HG03342 (cell line): ENCODE measurements at regions not wholly inside any gene's neighbourhood (a gene's known extent, or its start where the extent isn't known, plus 50 kb on each side); places are given as distances from the start of the nearest gene placed in this dataset.
A peak's percentile ranks its signal among the peaks of the same experiment; 100 is the strongest.

ENCODE experiments used
- ATAC-seq: cut with Tn5 transposase; IDR thresholded peaks from one replicate; pipeline ENCODE4 v1.9.1; 2021; ENCODE audit warnings: mild to moderate bottlenecking, moderate library complexity; ENCODE audit not compliant: unreplicated experiment

DNA sequence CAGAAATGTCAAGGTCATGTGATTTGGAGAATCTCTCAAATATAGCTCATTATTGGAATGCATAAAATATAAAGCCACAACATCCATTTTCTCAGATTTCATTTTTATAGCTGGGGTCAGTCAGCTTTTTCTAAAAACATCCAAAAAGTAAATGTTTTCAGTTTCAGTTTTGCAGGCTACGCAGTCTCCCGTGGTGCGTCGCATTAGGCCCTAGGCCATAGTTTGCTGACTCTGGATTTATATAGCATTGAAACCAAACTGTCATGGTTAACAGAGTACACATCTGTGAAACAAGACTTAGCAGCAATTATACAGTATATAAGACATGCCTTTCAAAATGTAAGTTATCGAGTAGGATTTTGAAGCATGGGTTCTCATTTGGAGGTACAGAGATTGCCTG is 140.0 kb downstream of the IRS2 start:
- peak; percentile 79 for ATAC-seq

DNA sequence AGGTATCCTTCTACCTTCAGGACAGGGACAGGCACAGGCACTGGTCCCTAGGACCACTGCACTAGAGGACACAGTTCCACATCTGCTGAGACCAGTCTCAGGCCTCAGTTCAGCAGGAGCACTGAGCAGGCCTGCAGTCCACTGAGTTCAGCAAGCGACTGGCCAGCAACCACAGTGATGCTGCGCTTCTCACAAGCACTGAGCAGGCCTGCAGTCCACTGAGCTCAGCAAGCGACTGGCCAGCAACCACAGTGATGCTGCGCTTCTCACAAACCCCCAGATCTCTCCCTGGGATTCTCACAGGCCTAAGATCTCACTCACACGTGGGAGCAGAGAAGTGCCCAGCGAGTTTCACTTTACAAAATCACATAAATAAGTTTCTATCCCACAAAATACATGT is 140.6 kb downstream of the IRS2 start:
- ATAC-seq: no peak

DNA sequence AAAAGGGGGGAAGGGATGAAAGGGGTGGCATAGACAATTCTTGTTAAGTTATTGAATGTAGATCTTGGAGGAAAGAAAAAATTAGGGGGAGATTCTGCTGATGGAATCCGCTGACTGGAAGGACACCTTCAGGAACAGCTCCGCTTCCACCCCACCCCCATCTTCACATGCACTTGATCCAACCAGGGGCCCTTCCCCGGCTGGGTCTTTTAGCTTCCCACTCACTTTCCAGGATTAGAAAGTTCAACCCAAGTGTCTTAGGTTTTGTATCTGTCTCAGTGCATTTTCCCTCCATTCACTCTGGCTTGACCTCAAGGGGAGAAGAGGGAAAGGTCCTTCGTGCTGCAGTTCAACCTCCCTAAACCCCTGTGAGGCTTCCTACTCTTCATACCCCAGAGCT is 141.4 kb downstream of the IRS2 start:
- ATAC-seq: no peak

DNA sequence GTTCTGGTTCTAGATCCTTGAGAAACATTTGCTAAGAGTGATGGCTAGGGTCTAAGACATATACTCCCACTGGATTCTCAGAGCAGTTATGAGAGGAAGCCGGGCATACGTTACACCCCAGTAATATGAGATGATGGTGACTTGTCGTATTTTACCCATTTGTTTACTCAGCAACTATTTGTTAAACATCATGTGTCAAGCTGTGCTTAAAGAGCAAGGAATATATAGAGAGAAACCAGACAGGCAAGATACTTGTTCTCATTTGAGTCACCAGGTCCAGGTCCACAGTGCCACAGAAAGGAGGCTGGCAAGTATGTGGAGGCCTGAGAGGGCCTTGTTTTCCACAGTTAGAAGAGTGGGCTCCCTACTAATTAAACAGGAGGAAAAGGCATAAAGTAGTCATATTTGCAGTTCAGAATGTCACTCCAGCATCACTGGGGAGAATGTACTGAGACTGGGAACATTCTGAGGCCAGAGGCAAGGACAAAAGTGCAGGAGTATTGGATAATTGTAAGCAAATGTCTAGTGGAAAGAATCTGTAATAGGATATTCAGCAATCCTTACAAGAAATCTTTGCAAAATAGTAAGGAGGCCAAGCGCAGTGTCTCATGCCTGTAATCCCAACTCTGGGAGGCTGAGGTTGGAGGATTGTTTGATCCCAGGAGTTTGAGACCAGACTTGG is 142.2 kb downstream of the IRS2 start:
- ATAC-seq: no peak

DNA sequence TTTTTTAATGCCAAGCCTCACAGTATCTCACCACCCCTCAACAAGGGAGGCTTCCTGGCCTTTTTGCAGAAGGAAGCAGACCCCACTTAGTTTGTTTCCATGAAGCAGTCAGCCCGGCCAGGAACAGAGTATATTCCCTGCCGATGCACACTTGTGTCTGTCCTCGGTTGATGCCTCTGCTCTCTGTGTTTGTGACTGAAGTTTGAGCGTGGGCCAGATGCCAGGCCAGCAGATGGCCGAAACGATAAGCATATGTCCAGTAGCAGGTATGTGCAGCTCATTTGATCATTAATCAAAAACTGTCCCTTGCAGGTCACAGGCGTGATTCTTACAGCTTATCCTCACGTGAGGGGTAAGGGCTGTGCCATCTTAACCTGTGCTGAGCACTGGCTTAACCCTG is 144.0 kb downstream of the IRS2 start:
- no peak for ATAC-seq

DNA sequence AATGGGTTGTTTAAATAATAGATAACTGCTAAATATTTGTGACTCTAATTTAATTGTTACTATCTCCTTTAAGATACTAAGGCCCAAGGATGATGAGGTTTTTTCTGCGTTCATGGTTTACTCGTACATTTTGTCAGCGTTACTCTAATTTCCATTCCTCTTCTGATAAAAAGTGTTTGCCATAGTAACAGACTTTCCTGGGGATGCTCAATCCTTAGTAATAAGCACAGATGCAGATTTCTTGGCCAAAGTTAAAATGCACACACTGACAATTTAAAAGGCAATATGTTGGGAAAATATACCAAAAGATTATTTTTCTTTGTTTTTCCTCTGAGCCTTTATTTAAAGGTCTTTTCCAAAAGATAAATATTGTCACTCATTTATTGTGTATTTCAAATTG is 149.6 kb downstream of the IRS2 start:
- ATAC-seq: no peak

DNA sequence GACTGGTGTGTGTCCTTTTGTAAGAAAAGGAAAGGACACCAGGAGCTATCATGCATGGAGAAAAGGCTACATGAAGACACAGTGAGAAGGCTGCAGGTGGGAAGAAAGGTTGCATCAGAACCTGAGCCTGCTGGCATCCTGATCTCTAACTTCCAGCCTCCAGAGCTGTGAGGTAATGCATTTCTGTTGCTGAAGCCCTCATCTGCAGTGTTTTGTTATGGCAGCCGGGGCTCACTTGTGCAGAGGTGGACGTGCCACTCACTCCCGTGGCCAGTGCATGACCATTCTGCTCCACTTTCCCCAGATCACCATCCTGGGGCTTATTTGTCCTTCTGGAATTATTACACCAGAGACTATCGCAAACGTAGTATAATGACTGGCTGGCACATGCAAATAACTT is 155.3 kb downstream of the IRS2 start:
- ATAC-seq: no peak

DNA sequence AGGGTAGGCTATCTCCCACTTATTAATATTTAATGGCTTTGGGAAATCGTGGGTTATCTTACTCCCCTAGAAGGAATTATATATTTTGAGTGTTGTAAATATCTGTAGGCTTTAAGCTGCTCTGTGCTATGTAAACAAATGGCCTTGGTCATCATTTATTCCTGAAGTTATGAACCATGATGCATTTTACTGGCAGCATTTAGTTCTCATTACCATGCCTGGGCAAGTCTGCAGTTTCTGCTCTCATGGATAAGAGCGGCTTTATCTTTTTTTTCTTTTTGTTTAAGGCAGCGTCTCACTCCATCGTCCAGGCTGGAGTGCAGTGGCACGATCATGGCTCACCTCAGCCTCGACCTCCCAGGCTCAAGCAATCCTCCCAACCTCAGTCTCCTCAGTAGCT is 156.1 kb downstream of the IRS2 start:
- ATAC-seq: no peak

DNA sequence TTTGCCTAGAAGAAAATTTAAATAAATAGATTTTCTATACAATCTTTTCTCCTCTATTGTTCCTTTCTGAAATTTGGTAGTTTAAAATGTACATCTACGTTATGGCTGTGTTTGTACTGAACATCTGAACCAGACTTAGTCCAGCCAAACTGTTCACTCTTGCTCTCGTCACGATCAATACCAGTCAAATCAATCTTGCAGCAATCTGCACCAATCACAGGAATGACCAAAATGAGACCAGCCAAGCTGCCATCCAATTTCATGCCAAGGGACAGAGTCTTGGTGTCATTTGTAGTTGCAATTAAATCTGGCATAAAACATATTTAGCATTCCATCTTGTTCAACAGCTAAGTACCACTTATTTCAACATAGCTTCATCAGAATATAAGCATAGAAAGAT is 156.6 kb downstream of the IRS2 start:
- ATAC-seq: no peak

DNA sequence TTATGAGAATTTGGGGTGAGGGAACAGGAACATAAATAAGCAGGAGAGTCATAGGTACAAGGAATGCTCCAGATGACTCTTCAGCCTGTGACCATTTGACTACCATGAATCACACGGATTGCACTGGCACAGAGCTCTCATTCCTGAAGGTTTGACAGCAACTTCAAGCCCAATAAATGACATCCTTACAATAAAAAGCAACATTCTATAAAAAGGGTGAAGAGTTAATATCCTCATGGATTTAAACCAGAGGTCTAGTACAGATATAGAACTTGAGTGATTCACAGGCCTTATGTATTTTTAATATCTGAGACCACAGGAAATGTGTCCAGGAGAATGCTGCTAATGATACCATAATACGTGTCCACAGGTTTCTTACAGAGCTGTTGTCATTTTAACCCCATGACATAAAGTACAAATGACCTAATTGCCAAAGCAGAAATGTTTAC is 158.1 kb downstream of the IRS2 start:
- ATAC-seq: no peak

DNA sequence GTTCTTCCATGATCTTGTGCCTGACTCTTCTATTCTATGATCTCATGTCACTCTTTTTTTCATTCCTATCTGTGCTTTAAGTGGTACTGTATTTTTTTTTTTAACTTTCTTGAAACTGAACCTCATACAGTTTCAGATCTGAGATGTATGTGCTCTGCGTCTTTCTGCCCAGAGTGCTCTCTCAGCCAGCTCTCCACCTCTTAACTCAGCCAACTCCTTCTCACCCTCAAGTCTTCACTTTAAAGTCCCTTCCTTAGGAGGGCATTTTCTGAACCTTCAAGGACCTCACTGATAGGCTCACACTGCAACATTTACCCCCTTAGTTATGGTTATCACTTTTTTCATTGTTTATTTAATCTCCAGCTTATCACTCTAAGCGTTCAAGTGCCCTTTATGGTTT is 158.7 kb downstream of the IRS2 start:
- ATAC-seq: no peak

DNA sequence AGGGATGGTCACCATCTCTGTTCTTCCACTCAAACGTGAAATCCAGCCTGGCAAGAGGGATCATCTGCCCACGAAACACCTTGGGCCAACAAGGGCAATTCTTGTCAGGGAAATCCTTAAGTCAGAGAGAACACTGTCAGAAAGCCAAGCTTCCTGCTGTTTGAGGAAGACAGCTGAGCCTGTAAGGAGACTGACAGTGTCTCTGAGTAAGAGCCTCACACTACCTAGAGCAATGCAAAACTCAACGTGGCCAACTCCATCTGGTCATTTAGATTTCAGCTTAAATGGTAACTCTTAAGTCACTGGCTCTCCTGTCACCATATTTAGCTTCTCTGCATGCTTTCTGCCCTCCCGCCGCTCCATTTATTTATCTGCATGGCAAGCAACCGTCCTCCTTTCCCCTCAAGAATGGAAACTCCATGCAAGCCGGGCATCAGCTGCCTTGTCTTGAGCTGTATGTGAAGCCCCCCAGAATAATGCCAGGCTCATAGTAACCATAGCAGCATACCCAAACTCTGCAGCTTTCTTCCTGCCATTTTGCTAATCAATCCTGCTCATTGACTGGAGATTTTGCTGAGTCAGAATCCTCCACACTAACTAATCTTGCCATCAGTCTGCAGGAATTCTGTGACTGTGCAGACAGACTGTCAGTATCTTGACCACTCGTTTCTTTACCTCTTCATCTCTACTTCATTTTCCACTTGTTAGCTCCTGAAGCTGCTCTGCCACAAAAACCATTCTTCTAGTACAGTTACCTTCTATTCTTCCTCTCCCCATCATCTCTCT is 159.8 kb downstream of the IRS2 start:
- ATAC-seq: no peak

DNA sequence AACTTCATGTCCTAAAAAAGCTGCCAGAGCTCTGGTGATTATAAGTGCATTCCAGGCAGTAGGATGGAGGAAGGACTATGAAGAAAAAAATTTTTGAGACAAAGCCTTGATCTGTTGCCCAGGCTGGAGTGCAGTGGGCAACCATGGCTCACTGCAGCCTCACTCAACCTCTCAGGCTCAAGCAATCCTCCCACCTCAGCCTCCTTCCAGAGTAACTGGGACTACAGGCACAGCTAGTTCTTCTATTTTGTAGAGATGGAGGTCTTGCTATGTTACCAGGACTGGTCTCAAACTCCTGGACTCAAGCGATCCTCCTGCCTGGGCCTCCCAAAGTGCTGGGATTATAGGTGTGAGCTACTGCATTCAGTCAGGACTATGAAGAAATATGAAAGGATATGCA is 161.2 kb downstream of the IRS2 start:
- ATAC-seq: no peak

DNA sequence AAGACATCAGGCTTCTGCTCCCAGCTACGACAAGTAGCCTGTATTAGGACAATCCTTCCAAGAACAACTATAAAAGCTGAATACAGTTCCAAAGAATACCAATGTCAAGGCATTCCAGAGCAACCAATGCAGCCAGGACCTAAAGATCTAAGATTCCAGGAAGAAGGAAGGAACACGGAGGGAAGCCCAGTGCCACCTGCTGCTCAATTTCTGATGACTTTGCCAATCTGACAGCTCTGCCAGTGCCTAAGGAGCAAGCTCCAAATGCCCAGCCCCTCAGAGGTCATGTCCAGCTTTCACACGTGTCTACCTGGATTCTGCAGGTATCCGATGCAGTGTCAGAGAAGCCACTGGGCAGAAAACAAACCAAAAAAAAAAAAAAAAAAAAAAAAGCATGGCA is 164.4 kb downstream of the IRS2 start:
- no peak for ATAC-seq

DNA sequence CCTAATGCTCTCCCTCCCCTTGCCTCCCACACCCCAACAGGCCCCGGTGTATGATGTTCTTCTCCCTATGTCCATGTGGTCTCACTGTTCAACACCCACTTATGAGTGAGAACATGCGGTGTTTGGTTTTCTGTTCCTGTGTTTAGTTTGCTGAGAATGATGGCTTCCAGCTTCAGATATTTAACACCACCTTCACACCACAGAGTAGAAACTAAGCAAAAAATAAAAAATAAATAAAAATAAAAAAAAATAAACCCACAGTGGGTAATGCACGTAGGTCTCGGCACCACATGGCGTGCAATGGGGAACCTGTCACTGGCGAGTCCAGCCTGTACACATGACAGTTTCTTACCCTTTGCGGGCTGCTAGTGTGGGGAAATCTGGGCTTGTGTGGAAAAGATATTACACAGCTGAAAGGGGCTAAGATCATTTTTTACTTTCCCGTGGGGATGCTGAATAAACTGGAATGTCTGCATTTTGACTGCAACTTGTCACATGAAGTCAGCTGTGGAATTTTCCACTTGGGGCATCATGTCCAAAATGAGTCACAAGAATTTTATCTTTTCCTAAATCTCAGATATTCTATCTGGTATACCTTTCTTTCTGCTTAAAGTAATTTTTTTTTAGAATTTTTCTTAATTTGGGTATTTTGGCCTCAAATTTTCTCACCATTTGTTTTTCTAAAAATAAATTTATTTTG is 170.5 kb downstream of the IRS2 start:
- no peak for ATAC-seq

DNA sequence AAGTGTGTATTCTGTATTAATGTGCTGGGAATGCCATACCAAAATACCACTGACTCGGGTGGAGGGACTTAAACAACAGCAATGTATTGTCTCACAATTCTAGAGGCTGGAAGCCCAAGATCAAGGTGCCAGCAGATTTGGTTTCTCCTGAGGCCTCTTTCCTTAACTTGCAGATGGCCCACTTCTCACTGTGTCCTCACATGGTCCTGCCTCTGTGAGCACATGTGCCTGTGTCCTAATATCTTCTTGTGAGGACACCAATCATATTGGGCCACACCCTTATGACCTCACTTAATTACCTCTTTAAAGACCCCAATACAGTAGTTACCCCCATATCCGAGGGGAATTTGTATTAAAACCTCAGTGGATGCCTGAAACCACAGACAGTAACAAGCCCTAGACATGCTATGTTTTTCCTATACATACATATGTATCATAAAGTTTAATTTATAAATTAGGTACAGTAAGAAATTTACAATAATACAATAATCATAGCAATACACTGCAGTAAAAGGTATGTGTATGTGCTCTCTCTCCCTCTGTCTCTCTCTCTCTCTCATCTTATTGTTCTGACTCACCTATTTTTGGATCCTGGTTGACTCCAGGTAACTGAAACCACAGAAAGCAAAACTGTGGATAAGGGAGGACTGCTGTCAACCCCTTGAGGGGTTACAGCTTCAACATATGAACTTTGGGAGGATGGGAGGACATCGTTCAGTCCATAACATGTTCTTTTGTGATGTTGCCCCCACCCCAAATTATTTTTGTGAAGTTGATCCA is 174.3 kb downstream of the IRS2 start:
- ATAC-seq: no peak

DNA sequence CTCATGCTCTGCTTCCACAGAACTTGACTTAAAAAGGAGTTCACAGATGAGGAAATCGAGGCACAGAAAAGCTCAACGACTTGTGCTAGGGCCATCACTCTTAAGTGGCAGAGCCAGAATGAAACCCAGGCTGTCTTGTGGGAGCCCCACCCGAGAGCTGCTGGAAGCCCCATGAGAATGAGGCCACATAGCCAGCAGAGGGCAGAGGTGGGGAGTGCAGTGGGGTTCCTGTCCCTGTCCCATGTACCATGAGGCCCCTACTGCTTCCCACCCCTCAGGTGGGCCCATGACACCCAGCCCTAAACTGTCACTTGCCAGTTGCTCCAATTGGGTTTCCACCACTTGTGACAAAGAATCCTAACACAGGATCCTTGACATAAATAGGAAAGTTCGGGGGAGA is 175.9 kb downstream of the IRS2 start:
- ATAC-seq: no peak

DNA sequence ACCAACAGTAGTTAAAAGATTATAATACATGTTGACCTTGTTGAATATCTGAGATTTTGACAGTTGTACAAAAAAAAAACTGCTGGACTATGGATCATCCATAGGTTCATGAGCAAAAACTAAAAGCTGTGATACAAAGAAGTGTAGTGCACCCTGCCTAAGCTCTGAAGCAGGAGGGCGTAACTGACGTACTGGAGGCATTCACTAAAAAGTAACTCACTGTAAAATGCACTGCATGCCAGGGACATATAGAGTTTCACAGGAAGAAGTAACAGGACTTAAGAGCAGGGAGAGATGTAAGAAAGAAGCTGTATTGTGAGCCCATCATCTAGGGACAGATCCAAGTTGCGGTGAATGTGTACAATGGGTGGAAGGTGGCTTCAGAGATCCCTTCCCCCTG is 177.9 kb downstream of the IRS2 start:
- no peak for ATAC-seq

DNA sequence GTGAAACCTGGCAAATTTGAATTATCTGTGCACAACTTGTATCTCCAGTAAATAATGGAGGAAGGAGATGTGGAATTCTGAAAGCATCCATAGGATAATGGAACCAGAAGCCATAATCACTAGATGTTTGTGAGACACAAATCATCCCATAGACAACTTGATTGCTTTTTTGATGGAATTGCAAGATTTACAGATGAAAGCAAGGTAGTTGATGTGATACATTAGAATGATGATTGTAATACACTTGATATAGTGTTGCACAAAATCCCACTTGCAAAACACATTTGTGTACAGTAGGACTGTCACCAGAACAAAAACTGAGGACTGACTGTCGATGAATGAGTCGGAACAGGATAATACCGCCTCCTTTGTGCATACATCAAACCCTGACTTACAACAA is 178.3 kb downstream of the IRS2 start:
- ATAC-seq: no peak

DNA sequence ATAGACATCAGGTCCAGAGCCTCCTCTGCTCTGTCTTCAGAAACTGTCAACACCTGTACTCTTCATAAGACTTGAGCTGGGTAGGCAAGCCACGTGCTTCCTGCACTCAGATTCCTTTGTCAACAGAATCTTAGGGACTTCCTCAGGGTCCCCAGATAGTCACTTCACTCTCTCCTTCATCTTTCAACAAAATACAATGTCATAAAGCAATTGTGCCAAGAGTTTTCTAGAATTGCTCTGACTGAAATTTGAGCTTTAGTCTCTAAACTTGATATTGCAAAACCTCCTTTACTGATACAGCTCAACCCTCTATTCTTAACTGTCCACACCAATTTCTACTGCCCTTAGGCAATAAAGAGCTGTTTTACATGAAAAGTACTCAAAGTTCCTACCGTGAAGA is 179.9 kb downstream of the IRS2 start:
- ATAC-seq: no peak

DNA sequence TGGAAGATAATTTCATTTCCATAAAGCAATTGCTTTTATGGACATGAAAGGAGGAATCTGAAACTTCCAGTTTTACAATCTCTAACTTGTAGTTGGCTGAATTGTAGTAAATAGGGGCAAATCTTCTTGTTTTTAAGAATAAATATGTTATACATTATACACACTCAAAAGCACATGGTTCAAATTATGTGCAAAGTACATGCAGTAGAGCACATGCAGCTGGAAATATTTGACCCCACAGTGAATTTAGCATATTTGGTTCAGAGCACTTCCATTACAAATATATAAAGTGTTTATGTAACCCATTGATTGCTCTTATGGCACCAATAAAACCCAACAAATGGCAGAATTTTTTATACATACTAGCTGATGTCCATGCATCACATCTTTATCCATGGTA is 180.5 kb downstream of the IRS2 start:
- ATAC-seq: no peak
